Stimulated activated CD4-positive, alpha-beta T cell treated with anti-CD3 and anti-CD28 coated beads, TNF-alpha, amount 100 ng/mL, for 48 hours (primary cell): ENCODE measurements at regions not wholly inside any gene's neighbourhood (a gene's known extent, or its start where the extent isn't known, plus 50 kb on each side); places are given as distances from the start of the nearest gene placed in this dataset.
A peak's percentile ranks its signal among the peaks of the same experiment; 100 is the strongest.

Experiments
- DNase-seq, 3 donors: peaks; one replicate each; pipeline ENCODE4 v3.0.0-alpha.2; 2020; ENCODE audit warnings: low read depth in 3 of 3

GRCh38 chr6:105651969-105652368 lies 249.1 kb upstream of the PREP start:
- no peak for DNase-seq

- DNase-seq, result no peak
Observed at GRCh38 chr6:105650347-105650746, 247.5 kb upstream of the PREP start.

DNA sequence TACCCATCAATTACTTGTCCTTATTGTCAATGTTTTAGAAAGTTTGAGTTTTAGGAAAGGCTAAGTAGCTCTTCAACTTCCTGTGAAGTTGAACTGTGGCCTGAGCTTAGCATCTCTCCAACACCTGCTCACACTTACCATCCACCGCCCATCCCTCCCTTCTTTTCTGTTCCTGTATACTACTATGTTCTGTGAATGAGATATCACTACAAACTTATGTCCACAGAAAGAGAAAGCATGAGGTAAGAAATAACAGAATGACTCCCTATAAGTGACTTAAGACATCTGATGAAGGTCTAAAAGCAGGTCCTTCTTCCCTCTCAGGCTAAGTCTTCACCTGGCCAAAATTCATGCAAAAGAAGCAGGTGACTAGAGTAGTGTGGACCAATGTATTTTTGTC lies 246.3 kb upstream of the PREP start:
- DNase-seq, result no peak

DNA sequence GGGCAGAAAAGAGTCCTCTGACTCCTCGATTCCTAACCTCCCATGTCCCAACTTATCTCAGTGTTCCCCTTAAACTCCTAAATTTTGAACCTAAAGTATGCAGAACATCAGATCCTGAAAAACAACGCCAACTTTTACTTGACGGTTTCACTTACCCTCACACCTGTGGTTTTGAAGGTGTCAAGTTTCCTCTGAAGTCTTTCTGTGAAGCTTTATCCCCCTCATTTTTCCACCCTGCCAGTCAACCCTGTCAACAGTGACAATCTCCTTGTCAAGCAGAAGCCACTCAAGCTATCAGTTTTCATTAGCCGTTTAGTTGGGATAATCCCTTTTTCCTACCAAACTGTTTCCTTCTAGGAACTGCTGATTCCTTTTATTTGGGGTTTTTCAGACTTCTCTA lies 245.4 kb upstream of the PREP start:
- no peak for DNase-seq

- DNase-seq, result peak in 1 of 3 donors; percentile 14
Observed at GRCh38 chr6:105646391-105646867, 243.5 kb upstream of the PREP start.

- no peak for DNase-seq
Observed at GRCh38 chr6:105645958-105646357, 243.1 kb upstream of the PREP start.

DNA sequence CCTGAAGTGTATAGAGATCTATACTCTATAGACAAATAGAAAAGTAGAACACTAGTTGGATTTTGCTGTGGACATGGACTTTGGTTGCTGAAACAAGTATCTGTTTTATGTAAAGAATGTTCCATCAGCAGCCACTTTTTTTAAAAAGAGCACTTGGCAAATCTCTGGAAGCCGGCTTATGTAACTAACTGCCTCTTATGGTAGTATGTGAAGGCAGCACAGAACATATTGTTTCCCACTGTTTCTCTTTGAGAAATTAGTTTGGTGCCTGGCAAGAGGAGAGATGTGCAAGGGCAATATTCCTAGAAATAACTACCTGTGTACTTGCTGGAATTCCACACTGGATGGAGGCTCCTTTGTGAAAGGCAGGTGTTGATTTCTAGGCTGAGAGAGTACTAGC lies 242.3 kb upstream of the PREP start:
- DNase-seq, result no peak

GRCh38 chr6:105644691-105645090 lies 241.8 kb upstream of the PREP start:
- no peak for DNase-seq

DNA sequence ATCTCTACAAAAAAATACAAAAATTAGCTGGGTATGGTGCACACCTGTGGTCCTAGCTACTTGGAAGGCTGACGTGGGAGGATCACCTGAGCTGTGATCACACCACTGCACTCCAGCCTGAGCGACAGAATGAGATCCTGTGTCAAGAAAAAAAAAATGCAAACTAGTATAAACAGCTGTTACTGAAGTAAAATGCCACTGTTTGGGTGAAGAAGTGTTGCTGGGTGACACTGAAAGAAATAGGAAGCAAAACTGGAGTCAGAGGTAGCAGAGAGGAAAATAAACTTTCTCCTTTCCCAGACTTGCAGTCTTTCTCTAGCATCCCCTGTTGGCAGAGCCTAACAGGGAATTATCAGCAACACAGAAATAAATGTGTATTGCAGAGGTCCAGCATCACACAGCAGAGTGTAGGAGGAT lies 241.2 kb upstream of the PREP start:
- no peak for DNase-seq

GRCh38 chr6:105642708-105643107 lies 239.8 kb upstream of the PREP start:
- no peak for DNase-seq

DNA sequence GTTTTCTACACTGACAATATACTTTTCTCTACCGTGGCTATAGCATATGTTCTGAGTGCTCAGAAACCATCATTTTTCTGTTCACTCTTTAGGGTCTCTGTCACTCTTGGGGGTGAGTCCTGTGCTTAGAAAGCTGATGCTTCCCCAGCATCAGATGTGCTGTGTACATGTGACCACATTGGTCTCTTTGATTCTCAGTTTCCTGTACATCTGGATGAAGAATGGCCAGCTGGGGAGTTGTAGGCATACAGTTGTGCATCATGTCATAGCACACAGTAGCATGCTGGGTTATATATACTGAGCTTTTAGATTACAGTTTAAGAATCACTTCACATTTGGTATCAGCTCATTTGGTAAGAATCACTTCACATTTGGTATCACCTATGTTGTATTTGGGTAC lies 238.6 kb upstream of the PREP start:
- no peak for DNase-seq

DNA sequence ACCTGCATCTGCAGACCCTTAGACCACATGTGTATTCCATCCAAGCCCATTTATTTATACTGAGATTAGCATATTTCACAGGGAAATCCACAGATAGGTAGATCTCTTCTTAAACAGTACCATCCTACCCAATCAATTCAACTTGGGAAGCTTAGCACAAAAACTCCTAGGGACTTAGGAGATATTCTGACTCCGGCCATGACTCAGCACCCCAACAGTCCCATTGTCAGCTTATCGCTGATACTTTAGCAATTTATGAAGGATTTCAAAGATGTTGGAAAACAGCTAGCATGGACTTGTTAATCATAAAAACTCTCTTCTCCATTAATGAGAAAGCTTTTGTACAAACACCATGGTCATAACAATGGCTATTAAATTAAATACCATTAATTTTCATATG lies 236.2 kb upstream of the PREP start:
- no peak for DNase-seq

DNA sequence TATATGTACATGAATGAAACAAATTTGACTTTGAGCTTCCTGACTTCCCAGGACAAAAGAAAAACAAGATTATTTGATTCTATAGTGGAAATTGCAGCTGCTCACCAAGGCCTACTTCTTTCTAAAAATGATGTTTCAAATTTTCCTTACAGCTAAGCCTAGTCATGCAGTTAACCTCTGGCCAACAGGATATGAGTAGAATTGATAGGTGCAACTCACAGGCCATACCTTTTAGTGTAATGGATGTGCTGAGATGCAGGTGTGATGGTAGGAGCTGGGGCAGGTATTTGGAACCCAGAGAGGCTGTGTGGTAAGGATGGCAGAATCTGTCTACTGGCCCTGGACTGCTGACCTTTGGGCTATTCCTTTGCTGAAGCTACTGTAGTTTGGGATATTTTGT lies 230.9 kb upstream of the PREP start:
- DNase-seq, result no peak

DNA sequence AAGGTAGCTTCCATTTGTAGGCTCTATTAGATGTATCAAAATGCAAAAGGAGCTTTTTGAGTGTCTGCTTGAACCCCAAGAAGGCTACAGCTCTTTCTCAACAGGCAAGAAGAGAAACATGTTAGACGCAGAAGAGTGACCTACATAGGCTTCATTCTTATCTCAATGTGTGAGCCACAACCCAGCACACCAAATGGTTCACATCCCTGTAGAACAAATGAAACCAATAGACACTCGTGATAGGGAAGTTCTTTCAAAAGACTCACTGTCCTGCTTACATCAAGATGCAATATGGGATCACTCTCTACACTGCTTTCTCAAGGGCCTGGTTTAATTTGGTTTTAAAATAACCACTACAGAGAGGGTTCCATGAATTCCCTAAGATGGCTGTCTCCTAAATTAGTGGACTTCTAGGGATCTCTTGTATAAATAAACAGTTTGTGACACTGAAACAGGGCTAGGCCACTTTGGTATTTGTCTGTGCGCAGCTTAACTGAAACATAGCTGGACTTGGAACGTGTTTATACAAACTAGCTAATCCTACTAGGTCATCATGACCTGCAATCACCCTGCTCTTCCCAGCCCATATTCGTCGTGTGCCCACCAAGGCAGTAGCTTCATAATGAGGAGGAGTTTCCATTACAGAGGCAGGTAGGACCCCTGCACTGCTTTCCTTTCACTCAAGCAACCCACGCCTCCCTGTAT lies 225.4 kb upstream of the PREP start:
- DNase-seq, result no peak

GRCh38 chr6:105626295-105627158 lies 223.6 kb upstream of the PREP start:
- no peak for DNase-seq

DNA sequence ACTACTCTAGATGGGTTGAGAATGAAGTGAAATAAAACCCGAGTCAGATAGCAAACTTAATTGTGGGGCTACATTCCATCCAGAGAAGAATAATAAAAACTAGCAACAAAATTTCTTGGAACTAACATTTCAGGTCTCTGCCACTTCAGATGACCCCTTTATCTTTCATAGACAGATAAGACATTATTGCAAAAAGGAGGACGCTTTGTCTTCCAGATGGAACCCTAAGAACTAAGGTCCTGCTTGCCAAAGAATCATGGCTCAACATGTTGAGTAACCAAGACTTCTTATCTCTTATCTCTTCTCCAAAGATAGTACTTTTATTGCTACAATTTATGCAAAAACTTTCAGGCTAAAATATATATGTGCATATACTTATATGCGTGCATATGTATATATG lies 221.1 kb upstream of the PREP start:
- no peak for DNase-seq

DNA sequence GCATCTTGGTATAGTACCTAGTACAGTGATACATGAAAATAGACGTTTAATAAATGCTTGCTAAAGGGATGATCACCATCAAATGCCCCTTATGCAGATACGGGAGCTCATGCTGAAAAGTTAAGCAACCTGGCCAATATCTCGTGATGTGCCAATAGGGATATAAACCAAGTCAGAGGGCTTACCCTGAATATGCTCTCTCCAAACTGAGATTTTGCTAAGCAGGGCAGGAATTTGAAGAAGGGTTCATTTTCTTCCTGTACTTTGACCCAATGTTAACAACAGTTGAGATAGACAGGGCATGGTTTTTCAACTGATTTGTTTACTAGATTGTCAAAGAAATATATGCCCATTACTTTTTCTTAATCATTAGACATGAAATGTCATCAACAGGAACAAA lies 219.3 kb upstream of the PREP start:
- no peak for DNase-seq

GRCh38 chr6:105621564-105622175 lies 218.8 kb upstream of the PREP start:
- no peak for DNase-seq

- DNase-seq, result no peak
Observed at GRCh38 chr6:105620878-105621277, 218.0 kb upstream of the PREP start.

DNA sequence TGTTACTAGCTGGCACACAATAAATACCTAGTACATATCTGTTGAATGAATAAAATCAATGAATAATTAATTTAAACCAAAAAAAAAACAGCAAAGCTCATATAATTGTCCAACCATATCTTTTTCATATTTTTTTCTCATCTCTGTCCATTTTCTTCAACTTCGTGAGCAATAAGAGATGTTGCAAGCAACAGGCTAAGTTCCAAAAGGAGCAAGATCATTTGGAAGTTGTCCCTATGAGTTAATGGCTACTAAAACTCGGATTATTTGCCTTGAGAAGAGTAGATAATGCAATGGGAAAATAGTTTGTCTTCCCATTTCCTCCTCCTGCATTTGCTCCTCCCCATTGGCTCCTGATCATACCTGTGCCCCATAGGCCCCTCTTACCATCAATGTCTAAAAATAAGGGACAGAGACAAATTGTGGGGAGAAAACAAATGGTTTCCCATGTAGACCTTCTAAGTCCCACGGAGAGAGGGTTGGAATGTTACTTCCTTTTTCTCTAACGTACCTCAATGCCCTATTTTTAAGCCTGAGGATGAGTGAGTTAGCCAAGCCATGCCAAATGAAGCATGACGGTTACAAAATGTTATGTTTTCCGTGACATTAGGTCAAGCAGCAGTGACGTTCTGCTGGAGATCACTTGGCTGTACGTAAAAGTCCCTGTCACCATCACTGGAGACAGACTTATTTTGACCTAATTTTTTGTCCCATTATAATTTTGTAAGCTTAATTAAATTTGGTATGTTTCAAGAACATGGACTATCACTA lies 217.3 kb upstream of the PREP start:
- no peak for DNase-seq

GRCh38 chr6:105618247-105618646 lies 215.4 kb upstream of the PREP start:
- DNase-seq, result no peak

DNA sequence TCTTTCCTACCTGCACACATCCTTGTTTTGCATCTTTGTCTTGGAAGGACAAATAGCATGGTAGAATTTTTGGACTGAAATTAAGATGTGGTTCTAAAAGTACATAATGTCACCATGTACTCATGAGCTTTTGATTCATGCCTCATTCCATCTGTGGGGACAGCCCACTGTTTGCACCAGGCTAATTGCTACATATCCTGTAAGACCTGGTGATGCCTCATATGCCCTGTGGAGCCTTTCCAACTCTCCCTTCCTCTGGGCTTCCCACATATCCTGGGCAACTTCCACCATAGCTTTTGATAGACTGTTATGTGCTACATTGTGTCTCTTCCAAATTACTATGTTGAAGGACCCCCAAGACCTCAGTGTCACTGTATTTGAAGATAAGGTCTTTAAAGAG lies 213.6 kb upstream of the PREP start:
- DNase-seq, result no peak
